ELR (cell line): ENCODE measurements at regions not wholly inside any gene's neighbourhood (a gene's known extent, or its start where the extent isn't known, plus 50 kb on each side); places are given as distances from the start of the nearest gene placed in this dataset.
"Not testable (repeated sequence)": the region's sequence is repeated elsewhere in the genome, so short reads cannot be mapped to it uniquely, and the experiment has no call there.

Experiments used
- DNase-seq: peaks from one replicate; pipeline ENCODE4 v3.0.0-alpha.2; 2015; ENCODE audit warnings: low read depth

DNA sequence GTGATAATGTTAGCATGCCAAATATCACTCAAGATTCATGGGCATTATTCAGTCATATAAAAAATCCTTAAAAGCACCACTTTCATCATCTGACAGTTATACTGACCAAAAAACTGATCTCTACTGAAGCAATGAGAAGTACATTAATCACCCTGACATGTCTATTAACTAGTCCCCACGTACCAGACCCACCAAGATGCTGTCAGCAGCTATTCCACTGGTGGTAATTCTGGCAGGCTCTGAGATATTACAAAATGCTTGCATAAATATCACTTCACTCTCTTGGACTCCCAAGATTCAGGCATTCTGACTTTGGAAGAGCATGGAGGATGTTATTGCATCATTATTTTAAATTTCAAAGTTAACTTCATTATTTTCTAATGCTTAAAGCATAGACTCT lies 717.0 kb downstream of the DNAH5 start:
- no peak for DNase-seq

DNA sequence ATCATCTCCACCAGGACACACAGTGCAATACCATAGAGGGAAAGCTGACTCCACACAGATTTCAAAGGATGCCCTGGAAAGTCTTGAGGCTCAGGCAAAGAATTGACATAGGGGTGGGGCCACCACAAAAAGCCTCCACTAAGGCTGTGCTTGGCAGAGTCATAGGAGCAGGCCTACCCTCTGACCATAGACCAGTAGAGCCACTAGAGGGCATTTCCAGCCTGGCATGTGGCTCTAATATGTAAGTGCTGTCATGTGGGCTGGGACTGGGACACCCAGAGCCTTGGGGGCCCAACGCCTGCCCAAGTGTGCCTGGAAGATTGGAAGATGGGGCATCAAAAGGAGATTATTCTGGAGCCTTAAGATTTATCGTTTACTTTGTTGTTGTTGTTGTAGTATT lies 726.0 kb downstream of the DNAH5 start:
- DNase-seq, result peak; percentile 46

GRCh38 chr5:13217636-13218035 lies 726.9 kb downstream of the DNAH5 start:
- no peak for DNase-seq

GRCh38 chr5:13215806-13216205 lies 728.7 kb downstream of the DNAH5 start:
- no peak for DNase-seq

- DNase-seq, result no peak
Measured at GRCh38 chr5:13215370-13215769, 729.1 kb downstream of the DNAH5 start.

GRCh38 chr5:13214182-13214581 lies 730.3 kb downstream of the DNAH5 start:
- no peak for DNase-seq

DNA sequence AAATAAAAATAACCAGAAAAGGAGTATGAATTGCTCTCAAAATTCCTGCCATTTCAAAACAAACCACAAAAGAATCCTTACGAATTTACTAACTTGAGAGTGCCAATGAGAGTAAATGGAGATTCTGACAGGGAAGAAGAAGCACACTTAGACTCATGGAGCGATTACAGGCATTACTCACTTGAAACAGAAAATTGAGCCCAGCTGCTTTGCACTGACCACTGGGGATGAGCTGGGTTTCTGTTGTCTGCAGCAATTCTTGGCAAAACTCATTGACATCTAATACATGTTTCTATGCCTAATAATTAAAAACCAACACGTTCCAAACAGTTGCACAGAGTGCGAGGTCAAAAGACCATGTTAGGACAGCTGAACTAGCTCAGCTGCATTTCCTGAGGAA lies 731.6 kb downstream of the DNAH5 start:
- no peak for DNase-seq

DNA sequence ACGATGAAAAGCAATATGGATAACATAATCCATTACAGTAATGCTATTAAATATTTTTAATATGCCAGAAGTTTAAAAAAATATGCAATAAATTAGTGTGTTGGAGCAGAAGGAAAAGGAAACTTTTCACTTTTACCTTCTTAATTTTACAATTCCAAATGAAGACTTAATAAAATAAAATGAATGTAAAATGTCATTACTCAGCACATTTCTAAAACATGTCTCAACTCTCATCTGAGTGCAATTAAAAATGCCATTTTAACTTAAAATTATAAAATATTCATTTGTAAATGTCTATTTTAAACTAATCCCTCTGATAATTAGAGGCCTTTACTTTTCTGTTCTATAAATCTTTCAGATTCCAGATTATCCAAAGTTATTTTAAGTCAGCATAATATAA lies 733.4 kb downstream of the DNAH5 start:
- DNase-seq, result no peak

DNA sequence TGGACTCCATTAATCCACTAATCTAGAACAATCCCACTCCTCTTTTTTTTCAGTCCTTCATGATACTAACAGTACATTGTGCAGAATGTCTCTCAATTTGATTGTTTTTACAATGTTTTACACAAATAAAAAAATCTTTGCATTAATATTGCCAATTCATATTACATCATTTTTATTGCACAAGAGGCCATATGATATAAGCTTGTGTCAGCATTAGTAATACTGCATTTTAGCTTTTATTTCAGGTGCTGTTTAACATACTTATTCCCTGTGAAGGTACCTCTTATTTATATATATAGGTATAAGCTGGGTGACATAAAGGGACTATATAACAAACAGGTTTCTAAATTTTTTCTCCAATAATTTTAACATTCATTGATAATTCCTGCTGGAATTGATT lies 737.4 kb downstream of the DNAH5 start:
- DNase-seq, result no peak

DNA sequence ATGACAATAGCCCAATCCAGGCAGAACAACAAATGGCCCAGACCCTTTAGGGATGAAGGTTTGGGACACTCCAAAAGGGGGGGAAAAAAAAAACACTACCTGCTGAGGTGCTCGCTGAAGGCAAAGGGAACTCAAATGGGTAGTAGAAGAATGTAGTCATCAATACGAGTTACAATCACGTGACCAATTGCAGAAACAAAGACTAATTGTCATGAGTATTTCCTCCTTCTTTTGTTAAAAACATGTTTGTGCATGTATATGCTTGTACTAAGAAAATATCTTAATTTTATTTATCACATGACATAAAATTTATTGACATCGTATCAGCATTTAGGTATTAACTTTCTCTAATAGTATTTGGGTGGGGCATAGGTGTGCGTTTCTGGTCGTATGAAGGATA lies 743.5 kb downstream of the DNAH5 start:
- no peak for DNase-seq

DNA sequence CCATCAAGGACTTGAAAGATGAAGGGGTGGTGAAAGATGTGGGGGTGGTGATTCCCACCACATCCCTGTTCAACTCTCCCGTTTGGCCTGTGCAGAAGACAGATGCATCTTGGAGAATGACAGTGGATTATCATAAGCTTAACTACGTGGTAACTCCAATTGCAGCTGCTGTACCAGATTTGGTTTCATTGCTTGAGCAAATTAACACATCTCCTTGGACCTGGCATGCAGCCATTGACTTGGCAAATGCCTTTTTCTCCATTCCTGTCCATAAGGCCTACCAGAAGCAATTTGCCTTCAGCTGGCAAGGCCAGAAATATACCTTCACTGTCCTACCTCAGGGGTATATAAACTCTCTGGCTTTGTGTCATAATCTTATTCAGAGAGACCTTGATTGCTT lies 746.3 kb downstream of the DNAH5 start:
- not testable (repeated sequence) for DNase-seq

GRCh38 chr5:13189532-13189931 lies 755.0 kb downstream of the DNAH5 start:
- DNase-seq, result no peak

DNA sequence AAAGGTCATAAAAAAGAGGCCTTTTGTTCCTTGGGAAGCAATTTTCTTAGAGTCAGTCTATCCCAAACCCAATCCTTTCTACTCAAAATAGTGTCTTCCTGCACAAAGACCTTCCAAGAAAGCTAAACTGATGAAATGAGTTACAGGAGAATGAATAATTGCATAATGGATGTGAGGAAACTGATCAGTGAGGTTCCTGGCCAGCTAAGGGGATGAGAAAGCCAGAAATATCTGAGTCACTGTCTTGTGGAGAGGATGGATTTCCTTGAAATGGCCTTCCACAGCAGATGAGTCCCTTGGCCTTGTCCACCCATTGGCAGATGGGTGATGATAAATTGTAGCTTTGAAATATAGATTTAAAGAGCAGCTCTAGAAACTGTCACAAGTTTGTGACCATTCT lies 756.1 kb downstream of the DNAH5 start:
- peak; percentile 70 for DNase-seq

DNA sequence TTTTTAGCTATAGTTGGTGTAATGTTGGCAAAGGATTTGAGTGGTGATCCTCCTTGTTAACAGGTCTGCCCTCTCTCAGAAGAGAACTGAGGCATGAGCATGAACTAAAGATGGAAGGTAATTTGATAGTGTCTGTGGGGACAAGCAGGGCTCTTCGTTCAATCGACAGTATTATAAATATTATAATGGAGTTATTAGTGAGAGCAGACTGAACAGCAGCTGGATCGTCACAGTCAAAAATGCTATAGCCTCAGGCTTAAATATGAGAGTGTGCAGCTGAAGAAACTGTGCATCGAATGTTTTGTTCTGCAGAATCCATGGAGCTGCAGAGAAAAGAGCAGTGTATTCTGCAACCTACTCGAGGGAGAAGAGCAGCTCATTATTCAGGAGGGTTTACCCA lies 757.3 kb downstream of the DNAH5 start:
- DNase-seq, result no peak

- peak; percentile 29 for DNase-seq
Measured at GRCh38 chr5:13186177-13186576, 758.3 kb downstream of the DNAH5 start.

DNA sequence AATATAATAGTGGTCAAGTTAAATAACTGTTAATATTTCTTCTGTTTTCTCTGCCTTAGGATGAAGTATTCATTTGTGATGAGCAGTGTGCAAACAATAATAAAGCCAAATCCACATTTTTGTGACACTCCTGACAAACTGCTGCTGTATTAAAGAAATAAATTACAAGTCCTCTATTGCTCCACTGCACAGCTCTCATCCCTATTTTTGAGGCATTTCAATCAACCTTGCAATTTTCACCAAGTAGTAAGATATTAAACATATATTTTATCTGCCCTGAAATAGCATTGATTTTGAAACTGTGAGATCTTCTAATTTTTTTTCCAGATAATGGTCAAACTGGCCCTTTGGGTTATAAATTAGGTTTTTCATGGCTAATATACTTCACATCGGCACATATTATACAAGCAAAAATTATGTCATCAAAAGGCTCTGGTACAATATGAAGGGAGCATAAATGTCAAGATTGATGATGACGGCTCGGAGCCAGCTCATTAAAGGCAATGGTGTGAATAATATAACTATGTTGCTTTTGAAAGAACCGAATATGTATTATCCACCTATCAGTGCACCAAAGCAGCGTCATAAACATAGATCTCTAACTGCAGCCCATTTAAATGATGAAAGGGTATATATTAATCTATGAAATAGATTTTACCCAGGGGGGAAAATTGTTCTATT lies 764.9 kb downstream of the DNAH5 start:
- no peak for DNase-seq

DNA sequence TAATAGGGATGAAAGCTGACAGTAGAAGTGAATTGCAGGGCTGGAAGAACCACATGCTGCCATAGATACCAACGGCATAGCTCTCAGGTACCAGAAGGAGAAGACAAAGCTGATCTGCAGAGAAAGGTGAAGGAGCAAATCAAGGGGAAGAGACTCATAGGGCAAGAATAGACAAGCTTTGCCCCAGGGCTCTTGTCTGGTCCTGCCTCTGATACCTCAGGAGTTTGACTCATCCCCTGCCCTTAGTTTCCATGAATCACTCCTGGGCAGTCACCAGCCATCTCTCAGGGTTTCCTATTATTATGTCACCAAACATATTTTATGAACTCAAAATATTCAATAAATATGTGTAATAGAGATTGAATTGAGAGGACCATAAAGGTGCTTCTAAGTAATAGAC lies 800.9 kb downstream of the DNAH5 start:
- peak; percentile 67 for DNase-seq

- no peak for DNase-seq
Measured at GRCh38 chr5:13143214-13143613, 801.3 kb downstream of the DNAH5 start.

DNA sequence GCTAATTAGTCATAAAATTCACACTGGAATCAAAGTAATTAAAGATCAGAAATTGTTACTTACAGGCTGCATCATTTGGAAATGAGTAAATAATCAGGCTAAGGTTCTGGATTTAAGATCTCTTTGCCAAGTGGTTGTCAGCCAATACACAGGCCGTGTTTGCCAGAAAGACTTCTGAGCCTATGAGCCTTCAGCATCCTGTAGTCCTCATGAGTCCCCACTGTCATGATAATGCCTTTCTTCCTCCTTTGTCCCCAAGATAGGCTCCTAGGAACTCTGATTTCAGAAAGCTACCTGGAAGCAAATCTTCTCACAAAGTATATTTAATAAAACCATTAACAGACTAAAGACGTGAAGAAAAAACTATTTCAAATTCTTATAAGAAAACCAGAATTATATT lies 810.5 kb downstream of the DNAH5 start:
- no peak for DNase-seq

GRCh38 chr5:13115476-13115875 lies 829.0 kb downstream of the DNAH5 start:
- DNase-seq, result peak; percentile 15

DNA sequence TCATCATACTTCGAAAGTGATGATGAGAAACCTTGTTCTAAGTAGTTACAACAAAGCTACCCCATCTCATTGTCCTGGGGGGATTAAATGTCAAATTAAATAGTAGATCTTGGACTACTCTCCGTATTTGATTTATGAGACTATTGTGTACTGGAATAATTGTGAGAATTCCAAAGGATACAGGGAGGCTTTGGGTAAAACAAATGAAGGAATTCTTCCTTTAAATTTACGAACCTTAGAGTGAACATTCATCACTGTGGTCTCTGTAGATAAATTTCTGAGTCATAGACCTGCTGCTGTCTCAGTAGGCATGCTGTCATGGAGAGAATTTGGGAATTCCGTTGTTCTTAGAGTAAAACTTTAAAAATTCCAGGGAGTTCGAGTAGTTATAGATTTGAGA lies 836.2 kb downstream of the DNAH5 start:
- DNase-seq, result peak; percentile 54

GRCh38 chr5:13107537-13107936 lies 837.0 kb downstream of the DNAH5 start:
- DNase-seq, result peak; percentile 56

GRCh38 chr5:13081116-13081515 lies 863.4 kb downstream of the DNAH5 start:
- DNase-seq, result no peak

DNA sequence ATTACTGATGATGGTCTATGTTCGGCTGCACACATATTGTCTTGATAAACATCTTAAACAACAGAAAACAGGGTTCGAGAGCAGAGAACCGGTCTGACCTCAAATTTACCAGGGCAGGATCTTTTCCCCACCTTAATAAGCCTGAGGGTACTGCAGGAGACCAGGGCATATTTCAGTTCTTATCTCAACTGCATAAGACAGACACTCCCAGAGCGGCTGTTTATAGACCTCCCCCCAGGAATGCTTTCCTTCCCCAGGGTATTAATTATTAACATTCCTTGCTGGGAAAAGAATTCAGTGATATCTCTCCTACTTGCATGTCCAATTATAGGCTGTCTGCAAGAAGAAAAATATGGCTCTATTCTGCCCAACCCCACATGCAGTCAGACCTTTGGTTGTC lies 871.6 kb downstream of the DNAH5 start:
- DNase-seq, result not testable (repeated sequence)

- peak; percentile 1 for DNase-seq
Measured at GRCh38 chr5:13063088-13063487, 881.4 kb downstream of the DNAH5 start.
